Neural cell (in vitro differentiated cells): ENCODE measurements at regions not wholly inside any gene's neighbourhood (a gene's known extent, or its start where the extent isn't known, plus 50 kb on each side); places are given as distances from the start of the nearest gene placed in this dataset.

Experiments
- EP300 ChIP-seq: fragments of 450-650 bp; conservative IDR thresholded peaks from 2 replicates; pipeline ENCODE4 v1.6.1; 2014; ENCODE audit warnings: antibody characterized with exemption, mild to moderate bottlenecking, moderate library complexity; ENCODE audit not compliant: poor library complexity, severe bottlenecking
- EZH2 ChIP-seq: fragments of 200-600, 300-800 bp; shearing (Covaris generic), sonication (generic); IDR thresholded peaks from 2 replicates; pipeline ENCODE4 v1.6.1; 2014; ENCODE audit warnings: antibody characterized with exemption, low read length, borderline replicate concordance, mild to moderate bottlenecking; ENCODE audit not compliant: insufficient read depth, poor library complexity, severe bottlenecking
- TF ChIP-seq, protein P1 (sequence below): fragments of 450-650 bp; IDR thresholded peaks from 2 replicates; pipeline ENCODE4 v1.5.1; 2014; ENCODE audit warnings: antibody characterized with exemption, mild to moderate bottlenecking, moderate library complexity; ENCODE audit not compliant: poor library complexity, severe bottlenecking

DNA sequence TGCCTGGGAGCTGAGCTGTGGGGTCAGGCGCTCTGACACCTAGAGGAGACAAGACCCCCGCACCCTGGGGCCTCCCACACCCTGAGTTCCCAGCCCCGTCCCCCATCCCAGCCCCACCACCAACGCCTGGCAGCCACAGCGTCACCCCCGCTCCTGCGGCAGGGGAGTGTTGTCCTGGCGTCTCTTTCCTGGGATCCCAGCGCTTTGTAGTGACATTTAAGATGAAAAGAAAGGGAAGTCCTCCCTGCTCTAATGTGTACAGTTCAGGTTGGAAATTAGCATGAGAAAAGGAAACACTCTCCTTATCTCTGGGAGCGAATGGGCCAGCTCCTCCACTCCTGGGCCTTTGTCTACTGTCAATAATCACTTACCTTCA is 112.1 kb downstream of the FAM53A start:
- TF ChIP-seq EZH2 (no peak), EP300 (no peak)
- TF ChIP-seq, protein P1, sequence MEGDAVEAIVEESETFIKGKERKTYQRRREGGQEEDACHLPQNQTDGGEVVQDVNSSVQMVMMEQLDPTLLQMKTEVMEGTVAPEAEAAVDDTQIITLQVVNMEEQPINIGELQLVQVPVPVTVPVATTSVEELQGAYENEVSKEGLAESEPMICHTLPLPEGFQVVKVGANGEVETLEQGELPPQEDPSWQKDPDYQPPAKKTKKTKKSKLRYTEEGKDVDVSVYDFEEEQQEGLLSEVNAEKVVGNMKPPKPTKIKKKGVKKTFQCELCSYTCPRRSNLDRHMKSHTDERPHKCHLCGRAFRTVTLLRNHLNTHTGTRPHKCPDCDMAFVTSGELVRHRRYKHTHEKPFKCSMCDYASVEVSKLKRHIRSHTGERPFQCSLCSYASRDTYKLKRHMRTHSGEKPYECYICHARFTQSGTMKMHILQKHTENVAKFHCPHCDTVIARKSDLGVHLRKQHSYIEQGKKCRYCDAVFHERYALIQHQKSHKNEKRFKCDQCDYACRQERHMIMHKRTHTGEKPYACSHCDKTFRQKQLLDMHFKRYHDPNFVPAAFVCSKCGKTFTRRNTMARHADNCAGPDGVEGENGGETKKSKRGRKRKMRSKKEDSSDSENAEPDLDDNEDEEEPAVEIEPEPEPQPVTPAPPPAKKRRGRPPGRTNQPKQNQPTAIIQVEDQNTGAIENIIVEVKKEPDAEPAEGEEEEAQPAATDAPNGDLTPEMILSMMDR: no peak
